CD14-positive monocyte (primary cell): ENCODE measurements at regions not wholly inside any gene's neighbourhood (a gene's known extent, or its start where the extent isn't known, plus 50 kb on each side); places are given as distances from the start of the nearest gene placed in this dataset.
A peak's percentile ranks its signal among the peaks of the same experiment; 100 is the strongest.

Source experiments
- DNase-seq, 3 donors: peaks; one replicate each; pipeline ENCODE4 v3.0.0-alpha.2; 2011 to 2022
- H2AFZ ChIP-seq: 2 replicates; pipeline ENCODE4 v1.6.0; 2012; ENCODE audit warnings: mild to moderate bottlenecking, low read depth, low read length, inconsistent platforms; ENCODE audit not compliant: insufficient read depth, poor library complexity, severe bottlenecking
- H3K27ac ChIP-seq, 2 donors: 1 replicate in 1 of 2; 2 replicates in 1 of 2; pipeline ENCODE4 v1.5.1; 2012 to 2013; ENCODE audit warnings: low read length in 2 of 2, control low read depth in 1 of 2, inconsistent platforms in 1 of 2, low read depth in 1 of 2, mild to moderate bottlenecking in 1 of 2
- H3K27me3 ChIP-seq, 2 donors: one replicate each; pipeline versions ENCODE4 v1.6.0 to v1.6.1; 2011 to 2013; ENCODE audit warnings: low read length in 2 of 2; ENCODE audit not compliant: control insufficient read depth in 2 of 2, insufficient read depth in 2 of 2
- H3K36me3 ChIP-seq, 2 donors: replicated peaks in 1 of 2; 1 replicate in 1 of 2; 2 replicates in 1 of 2; pipeline versions ENCODE4 v1.5.1 to v1.6.1; 2012 to 2013; ENCODE audit warnings: low read length in 2 of 2, control low read depth in 1 of 2, inconsistent platforms in 1 of 2, mild to moderate bottlenecking in 1 of 2; ENCODE audit not compliant: insufficient read depth in 2 of 2, control insufficient read depth in 1 of 2
- H3K4me1 ChIP-seq, 2 donors: 1 replicate in 1 of 2; 2 replicates in 1 of 2; pipeline versions ENCODE4 v1.5.1 to v1.6.1; 2012 to 2013; ENCODE audit warnings: low read length in 2 of 2, control low read depth in 1 of 2, inconsistent platforms in 1 of 2, mild to moderate bottlenecking in 1 of 2, moderate library complexity in 1 of 2; ENCODE audit not compliant: insufficient read depth in 2 of 2, control insufficient read depth in 1 of 2
- H3K4me2 ChIP-seq: replicated peaks from 2 replicates; pipeline ENCODE3; 2012; ENCODE audit warnings: low read length, moderate library complexity, mild to moderate bottlenecking; ENCODE audit not compliant: poor library complexity, severe bottlenecking; ENCODE audit errors: extremely low read depth
- H3K4me3 ChIP-seq, 3 experiments: fragments of 200-600 bp in 1 of 3; sonication (generic) in 1 of 3; replicated peaks in 1 of 3; 1 replicate in 2 of 3; 2 replicates in 1 of 3; pipeline ENCODE4 v1.5.1; 2011 to 2013; ENCODE audit warnings: low read length in 3 of 3, mild to moderate bottlenecking in 3 of 3, control low read depth in 2 of 3, low read depth in 2 of 3, inconsistent platforms in 1 of 3, moderate library complexity in 1 of 3
- H3K79me2 ChIP-seq: 2 replicates; pipeline ENCODE4 v1.6.0; 2012; ENCODE audit warnings: mild to moderate bottlenecking, control low read depth, inconsistent platforms, low read length, moderate library complexity; ENCODE audit not compliant: insufficient read depth
- H3K9ac ChIP-seq: 2 replicates; pipeline ENCODE4 v1.6.0; 2017; ENCODE audit warnings: low read length, mild to moderate bottlenecking; ENCODE audit not compliant: insufficient read depth, poor library complexity, severe bottlenecking
- H3K9me3 ChIP-seq, 2 donors: replicated peaks in 1 of 2; 1 replicate in 1 of 2; 2 replicates in 1 of 2; pipeline versions ENCODE4 v1.5.1 to v1.6.1; 2012 to 2013; ENCODE audit warnings: low read length in 2 of 2, control low read depth in 1 of 2; ENCODE audit not compliant: control insufficient read depth in 1 of 2, insufficient read depth in 1 of 2
- H4K20me1 ChIP-seq: 2 replicates; pipeline ENCODE4 v1.6.0; 2012; ENCODE audit warnings: mild to moderate bottlenecking, low read length, control low read depth, moderate library complexity; ENCODE audit not compliant: insufficient read depth
- H3K27ac Mint-ChIP-seq, 7 donors: one replicate each; pipeline ENCODE4 v1.8.0; 2020; ENCODE audit warnings: mild to moderate bottlenecking in 7 of 7, mixed read lengths in 7 of 7, moderate library complexity in 6 of 7, inconsistent platforms in 2 of 7
- H3K27me3 Mint-ChIP-seq, 3 donors: one replicate each; pipeline ENCODE4 v1.8.0; 2021 to 2022; ENCODE audit warnings: low read depth in 3 of 3, mild to moderate bottlenecking in 3 of 3, mixed read lengths in 3 of 3, moderate library complexity in 3 of 3, inconsistent platforms in 1 of 3
- H3K36me3 Mint-ChIP-seq, 2 donors: one replicate each; pipeline ENCODE4 v1.8.0; 2020; ENCODE audit warnings: mixed read lengths in 2 of 2, inconsistent platforms in 1 of 2, mild to moderate bottlenecking in 1 of 2
- H3K4me1 Mint-ChIP-seq: one replicate; pipeline ENCODE4 v1.8.0; 2020; ENCODE audit warnings: mild to moderate bottlenecking, mixed read lengths
- H3K4me3 Mint-ChIP-seq, 2 donors: one replicate each; pipeline ENCODE4 v1.8.0; 2020; ENCODE audit warnings: mild to moderate bottlenecking in 2 of 2, mixed read lengths in 2 of 2, moderate library complexity in 1 of 2
- H3K9me3 Mint-ChIP-seq, 7 donors: one replicate each; pipeline ENCODE4 v1.8.0; 2020 to 2022; ENCODE audit warnings: mixed read lengths in 7 of 7, mild to moderate bottlenecking in 6 of 7, moderate library complexity in 6 of 7, inconsistent platforms in 2 of 7
- WGBS: methylation state at CpG from one replicate; pipeline ENCODE4 v1.1.5; 2013; ENCODE audit warnings: missing lambda C conversion rate; ENCODE audit not compliant: insufficient coverage; 5-methylcytosine and 5-hydroxymethylcytosine counted together
- intact Hi-C, 2 donors: fragments of 100-400 bp; cut with micrococcal nuclease; formaldehyde crosslinking; loops; one replicate each; pipeline versions ENCODE4 v1.15.0 to v1.15.1; 2023
- TF ChIP-seq, protein P1 (sequence below): fragments of 200-600 bp; IDR thresholded peaks from one replicate; pipeline ENCODE4 v1.8.0; 2022; ENCODE audit warnings: antibody characterized with exemption, mild to moderate bottlenecking

DNA sequence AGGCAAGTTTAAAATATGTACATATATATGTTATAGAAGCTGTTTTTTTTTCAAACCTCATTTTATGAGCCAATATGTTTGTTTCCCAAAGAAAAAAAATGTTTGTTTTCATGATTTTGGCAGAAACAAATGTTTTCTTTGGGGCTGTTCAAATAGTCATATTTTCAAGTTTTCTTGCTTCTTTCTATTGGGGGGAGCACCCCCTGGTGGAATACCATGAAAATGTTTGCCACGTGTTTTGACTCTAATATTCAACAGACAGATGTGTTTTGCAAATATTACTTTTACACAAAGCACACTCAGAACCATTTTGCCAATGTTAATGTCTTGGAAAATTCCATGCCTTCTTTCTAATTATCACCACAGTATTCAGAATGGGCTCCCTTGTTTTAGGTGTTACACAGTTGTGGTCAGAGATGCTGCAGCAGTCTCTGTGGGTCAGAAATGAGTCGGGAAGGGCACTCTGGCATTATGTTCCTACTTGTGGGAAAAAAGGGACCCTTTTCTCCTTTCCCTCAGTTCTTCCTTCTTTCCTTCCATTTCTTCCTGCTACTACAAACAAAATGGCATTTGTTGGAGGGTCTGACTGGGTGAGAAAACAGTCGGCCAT, 817.0 kb downstream of the TUSC7 start:
- no peaks in the 10 kb centered on the region for H3K9me3 ChIP-seq
- Mint-ChIP-seq H3K4me1 (no peaks in the 10 kb centered on the region), H3K4me3 (no peak overlapping the region), H3K27ac (no peak overlapping the region), H3K27me3 (peaks cover 0 to 2% (median 0%) of the 10 kb centered on the region in 3 donors), H3K36me3 (no peaks in the 10 kb centered on the region), H3K9me3 (no peaks in the 10 kb centered on the region)
- peak; percentile 13 to 32 (median 23) for DNase-seq
- no CpG with 5 or more reads among the region's 3 CpGs for WGBS
- H3K4me1 ChIP-seq = no peaks in the 10 kb centered on the region
- H3K27ac ChIP-seq = no peak overlapping the region
- no peak overlapping the region for H3K4me3 ChIP-seq
- H2AFZ ChIP-seq = no peak overlapping the region
- H3K9ac ChIP-seq = no peak overlapping the region
- H3K4me2 ChIP-seq = no peak overlapping the region
- no peaks in the 10 kb centered on the region for H3K79me2 ChIP-seq
- no peaks in the 10 kb centered on the region for H3K36me3 ChIP-seq
- H4K20me1 ChIP-seq = no peaks in the 10 kb centered on the region
- H3K27me3 ChIP-seq = peaks cover 0 to 6% of the 10 kb centered on the region in 2 donors
- intact Hi-C loops = loop anchor here (5.0 kb wide), 2 partner anchors 509 to 754 kb away; no protein-coding TSS in a partner anchor
- TF ChIP-seq, protein P1, sequence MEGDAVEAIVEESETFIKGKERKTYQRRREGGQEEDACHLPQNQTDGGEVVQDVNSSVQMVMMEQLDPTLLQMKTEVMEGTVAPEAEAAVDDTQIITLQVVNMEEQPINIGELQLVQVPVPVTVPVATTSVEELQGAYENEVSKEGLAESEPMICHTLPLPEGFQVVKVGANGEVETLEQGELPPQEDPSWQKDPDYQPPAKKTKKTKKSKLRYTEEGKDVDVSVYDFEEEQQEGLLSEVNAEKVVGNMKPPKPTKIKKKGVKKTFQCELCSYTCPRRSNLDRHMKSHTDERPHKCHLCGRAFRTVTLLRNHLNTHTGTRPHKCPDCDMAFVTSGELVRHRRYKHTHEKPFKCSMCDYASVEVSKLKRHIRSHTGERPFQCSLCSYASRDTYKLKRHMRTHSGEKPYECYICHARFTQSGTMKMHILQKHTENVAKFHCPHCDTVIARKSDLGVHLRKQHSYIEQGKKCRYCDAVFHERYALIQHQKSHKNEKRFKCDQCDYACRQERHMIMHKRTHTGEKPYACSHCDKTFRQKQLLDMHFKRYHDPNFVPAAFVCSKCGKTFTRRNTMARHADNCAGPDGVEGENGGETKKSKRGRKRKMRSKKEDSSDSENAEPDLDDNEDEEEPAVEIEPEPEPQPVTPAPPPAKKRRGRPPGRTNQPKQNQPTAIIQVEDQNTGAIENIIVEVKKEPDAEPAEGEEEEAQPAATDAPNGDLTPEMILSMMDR = peak; percentile 73

DNA sequence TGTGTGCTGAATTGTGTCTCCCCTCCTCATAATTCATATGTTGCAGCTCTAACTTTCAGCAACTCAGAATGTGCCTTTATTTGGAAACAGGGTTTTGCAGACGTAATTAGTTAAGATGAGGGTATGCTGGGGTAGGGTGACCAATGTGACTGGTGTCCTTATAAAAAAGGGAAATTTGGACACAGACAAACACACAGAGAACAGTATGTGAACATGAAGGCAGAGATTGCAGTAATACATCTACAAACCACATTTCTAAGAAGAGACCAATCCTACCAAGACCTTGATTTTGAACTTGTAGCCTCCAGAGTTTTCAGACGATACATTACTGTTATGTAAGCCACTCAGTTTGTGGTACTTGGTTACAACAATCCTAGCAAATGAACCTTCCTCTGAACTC, 817.8 kb downstream of the TUSC7 start:
- DNase-seq = no peak
- H3K4me2 ChIP-seq = no peak overlapping the region
- no peaks in the 10 kb centered on the region for H3K4me1 Mint-ChIP-seq
- H3K27me3 Mint-ChIP-seq = peaks cover 0 to 3% (median 2%) of the 10 kb centered on the region in 3 donors
- H3K9ac ChIP-seq = no peak overlapping the region
- peaks cover 0 to 6% of the 10 kb centered on the region in 2 donors for H3K27me3 ChIP-seq
- TF ChIP-seq, protein P1 = no peak
- H3K4me3 ChIP-seq = no peak overlapping the region
- H3K9me3 ChIP-seq = no peaks in the 10 kb centered on the region
- intact Hi-C loops = loop anchor here (5.0 kb wide), 2 partner anchors 510 to 755 kb away; no protein-coding TSS in a partner anchor
- H3K9me3 Mint-ChIP-seq = no peaks in the 10 kb centered on the region
- no peak overlapping the region for H2AFZ ChIP-seq
- no peaks in the 10 kb centered on the region for H3K4me1 ChIP-seq
- no peaks in the 10 kb centered on the region for H3K36me3 Mint-ChIP-seq
- H3K27ac Mint-ChIP-seq = no peak overlapping the region
- WGBS = no CpG with 5 or more reads among the region's 2 CpGs
- no peaks in the 10 kb centered on the region for H3K36me3 ChIP-seq
- H3K4me3 Mint-ChIP-seq = no peak overlapping the region
- no peaks in the 10 kb centered on the region for H3K79me2 ChIP-seq
- H3K27ac ChIP-seq = no peak overlapping the region
- no peaks in the 10 kb centered on the region for H4K20me1 ChIP-seq
